ENCODE measurements at regions not wholly inside any gene's neighbourhood (a gene's known extent, or its start where the extent isn't known, plus 50 kb on each side); places are given as distances from the start of the nearest gene placed in this dataset.

- TF ChIP-seq EZH2 (IDR thresholded peaks at IDR 0.05; ENCODE audit: low read depth, unreplicated experiment) (no peak), REST (IDR thresholded peaks at IDR 0.05; ENCODE audit: unreplicated experiment) (no peak), CTCF (conservative IDR thresholded peaks at IDR 0.05; ENCODE audit: low read depth in 2 of 2) (no peak)
Measured at GRCh38 chr14:95398630-95399547, 79.2 kb upstream of the CLMN start.
